Suppressor macrophage treated with lipopolysaccharide for 1 hour (primary cell): ENCODE measurements at regions not wholly inside any gene's neighbourhood (a gene's known extent, or its start where the extent isn't known, plus 50 kb on each side); places are given as distances from the start of the nearest gene placed in this dataset.

Source experiments
- DNase-seq, 3 donors: peaks; one replicate each; pipeline ENCODE4 v3.0.0-alpha.2; 2020 to 2022

DNA sequence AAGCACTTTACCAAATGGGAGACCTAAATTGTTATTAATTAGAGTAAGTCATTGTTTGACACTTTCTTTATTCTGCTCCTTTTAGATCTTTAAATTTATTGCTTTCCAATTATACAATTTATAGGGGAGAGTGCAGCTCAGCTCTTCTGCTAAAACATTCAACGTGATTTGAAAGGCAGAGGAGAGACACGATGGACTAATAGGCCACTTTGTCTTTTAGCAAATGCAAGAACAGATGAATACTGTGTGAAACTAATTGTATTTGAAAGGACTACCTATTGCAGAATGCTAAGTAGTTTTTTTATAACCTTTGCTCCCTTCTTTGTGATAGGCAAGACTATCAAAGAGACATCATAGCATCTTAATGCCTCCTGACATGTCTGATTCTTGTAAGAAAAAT lies 320.4 kb upstream of the KLF3 start:
- no peak for DNase-seq

DNA sequence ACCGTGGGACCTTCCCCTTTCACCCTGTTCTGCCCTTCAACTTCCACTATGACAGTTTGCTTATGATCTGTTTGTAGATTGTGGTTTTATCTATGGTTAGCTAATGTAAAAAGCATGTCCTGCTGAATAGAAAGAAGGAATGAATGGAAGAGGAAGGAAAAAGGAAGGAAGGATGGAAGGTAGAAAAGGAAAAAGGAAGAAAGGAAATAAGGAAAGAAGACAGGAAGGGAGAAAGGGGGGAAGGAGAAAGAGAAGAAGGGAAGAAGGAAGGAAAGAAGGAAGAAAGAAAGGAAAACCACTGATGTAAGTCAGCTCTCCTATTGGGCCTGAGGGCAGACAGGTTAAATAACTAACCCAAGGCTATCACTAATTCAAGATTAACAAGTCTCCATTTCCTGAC lies 319.1 kb upstream of the KLF3 start:
- DNase-seq, result no peak

- DNase-seq, result no peak
Measured at GRCh38 chr4:38347251-38347650, 316.7 kb upstream of the KLF3 start.

- DNase-seq, result no peak
Measured at GRCh38 chr4:38354421-38354820, 309.6 kb upstream of the KLF3 start.

DNA sequence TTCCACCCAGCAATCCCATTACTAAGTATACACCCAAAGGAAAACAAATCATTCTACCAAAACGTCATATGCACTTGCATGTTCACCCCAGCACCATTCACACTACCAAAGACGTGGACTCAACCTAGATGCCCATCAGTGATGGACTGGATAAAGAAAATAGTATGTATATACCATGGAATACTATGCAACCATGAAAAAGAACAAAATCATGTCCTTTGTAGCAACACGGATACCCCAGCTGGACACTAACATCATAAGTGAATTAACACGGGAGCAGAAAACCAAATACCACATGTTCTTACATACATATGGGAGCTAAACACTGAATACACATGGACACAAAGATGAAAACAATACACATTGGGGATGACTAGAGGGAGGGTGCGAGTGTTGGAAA lies 309.1 kb upstream of the KLF3 start:
- DNase-seq, result no peak

DNA sequence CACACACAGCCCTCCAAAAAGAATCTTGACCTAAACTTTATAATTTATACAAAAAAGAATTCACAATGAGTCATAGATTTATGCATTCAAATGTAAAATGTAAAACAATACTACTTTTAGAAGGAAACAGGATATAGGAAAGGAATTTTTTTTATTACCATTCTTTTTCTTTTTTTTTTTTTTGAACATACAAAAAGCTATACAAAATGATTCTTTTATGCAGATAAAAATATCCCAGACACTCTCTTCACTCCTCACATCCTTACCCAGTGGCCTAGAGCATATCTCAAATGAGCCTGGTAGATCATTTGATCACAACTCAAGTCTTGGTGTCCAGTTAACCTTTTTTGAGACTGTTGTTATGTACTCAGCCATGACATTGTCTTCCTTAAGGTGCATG lies 307.3 kb upstream of the KLF3 start:
- no peak for DNase-seq

DNA sequence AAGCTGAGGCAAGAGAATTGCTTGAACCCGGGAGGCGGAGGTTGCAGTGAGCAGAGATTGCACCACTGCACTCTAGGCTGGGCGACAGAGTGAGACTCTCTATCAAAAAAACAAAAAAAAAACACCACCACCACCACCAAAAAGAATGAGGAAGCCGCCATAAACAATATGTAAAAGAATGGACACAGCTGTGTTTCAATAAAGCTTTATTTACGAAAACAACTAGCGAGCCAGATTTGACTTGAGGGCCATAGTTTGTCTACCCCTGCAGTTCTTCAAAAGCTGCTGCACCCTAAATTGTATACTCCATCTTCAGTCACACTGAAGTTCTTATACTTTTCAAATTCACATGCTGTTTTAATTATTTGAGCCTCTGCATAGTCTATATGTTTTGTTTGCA lies 306.5 kb upstream of the KLF3 start:
- DNase-seq, result no peak

DNA sequence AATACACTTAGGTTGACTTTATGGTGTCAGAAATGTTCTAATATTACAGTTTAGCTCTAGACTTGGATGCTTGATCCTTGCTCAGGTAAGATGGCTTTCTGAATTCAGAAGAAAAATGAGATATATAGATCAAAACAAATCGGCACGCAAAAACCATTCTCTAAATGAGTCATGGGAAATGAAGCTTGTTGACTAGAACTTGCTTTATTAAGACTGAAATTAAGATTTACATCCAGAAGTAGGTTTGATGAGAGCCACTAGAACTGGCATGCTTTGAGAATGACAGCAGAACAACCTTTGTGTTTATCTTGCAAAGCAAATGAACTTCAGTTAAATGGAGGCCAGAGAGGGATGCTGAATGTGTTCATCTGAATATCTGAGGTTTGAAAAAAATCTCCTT lies 304.9 kb upstream of the KLF3 start:
- DNase-seq, result no peak

GRCh38 chr4:38360201-38360600 lies 303.8 kb upstream of the KLF3 start:
- no peak for DNase-seq

DNA sequence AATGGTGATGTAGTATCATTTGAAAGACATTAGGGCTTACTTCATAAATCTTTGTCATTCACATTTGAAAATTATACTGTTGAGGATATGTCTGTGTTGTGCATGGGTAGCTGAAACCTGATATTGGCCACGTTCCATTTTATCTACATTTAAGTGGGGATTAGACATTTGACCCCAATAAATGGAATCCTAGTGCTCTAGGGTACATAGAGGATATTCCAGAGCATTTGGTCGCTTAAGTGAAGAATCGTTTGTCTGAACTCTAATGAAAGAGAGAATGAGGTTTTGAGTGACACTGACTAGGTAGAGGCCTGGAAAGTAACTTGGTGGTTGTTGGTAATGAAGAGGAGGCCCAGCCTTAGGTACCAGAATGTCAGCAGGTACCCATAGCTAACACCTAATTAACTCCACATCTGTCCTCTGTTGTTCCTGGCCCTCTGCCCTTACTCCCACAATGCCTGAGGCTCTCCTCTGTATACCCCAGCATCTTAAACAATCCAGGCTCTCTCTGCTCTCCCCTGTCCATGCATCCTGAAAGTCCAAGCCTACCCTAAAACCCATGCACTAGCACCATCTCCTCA lies 299.5 kb upstream of the KLF3 start:
- DNase-seq, result no peak

DNA sequence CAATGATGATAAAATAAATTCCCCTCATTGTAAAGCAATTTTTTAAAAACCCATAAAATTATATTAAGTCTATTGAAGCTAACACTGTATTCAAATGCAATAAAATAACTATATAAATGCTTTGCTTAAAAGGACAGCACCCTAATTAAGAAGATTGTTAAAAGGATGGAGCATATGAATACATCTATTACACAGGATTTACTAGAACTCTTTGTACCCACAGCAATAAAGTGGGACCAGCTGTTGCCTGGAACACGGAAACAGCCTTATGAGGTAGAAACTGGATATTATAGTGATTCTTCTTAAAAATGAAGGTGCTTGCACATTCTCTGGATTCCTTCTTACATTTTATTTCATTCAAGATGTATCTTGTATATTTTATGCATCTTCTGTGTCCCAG lies 298.7 kb upstream of the KLF3 start:
- DNase-seq, result no peak

DNA sequence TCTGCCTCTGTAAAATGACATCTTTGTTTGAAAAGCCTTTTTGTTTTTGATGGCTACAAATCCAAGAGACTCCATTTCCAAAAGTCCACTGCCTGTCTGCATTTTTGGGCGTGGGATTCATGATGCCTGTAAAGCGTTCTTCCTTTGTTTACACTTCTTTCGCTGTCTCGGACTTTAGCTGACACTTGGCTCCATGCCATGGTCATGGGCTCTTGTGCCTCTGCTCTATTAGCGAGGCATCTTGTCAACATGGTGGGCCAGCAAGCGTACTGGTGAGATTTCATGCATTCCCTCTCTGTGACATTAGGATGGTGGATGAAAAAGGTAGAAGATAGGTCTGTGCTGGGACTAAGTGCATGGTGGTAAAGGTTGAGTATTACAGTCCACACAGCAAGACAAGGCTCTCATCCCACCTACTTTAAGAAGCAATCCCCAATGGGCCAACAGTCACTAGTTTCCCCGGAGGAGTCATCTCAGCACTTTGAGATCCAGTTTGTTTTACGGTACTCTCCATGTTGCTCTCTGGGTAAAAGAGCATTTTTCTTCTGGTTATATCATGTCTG lies 298.2 kb upstream of the KLF3 start:
- DNase-seq, result no peak

GRCh38 chr4:38366456-38366855 lies 297.5 kb upstream of the KLF3 start:
- no peak for DNase-seq

DNA sequence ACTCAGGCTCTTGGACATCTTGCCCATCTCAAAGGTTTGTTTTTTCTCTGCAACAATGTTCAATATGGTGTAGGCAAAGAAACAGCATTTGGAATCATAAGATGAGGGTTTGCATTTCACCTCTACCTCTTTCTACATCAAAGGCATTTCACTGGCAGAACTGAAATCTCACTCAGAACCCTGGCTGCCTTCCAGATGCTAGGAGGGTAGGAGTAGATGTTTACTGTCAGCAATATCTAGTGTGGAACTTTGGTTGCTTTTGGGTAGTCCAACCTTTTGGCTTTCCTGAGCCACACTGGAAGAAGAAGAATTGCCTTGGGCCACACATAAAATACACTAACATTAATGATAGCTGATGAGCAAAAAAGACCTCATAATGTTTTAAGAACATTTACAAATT lies 297.0 kb upstream of the KLF3 start:
- DNase-seq, result no peak

GRCh38 chr4:38367642-38368174 lies 296.3 kb upstream of the KLF3 start:
- no peak for DNase-seq

GRCh38 chr4:38368613-38369012 lies 295.4 kb upstream of the KLF3 start:
- DNase-seq, result peak; percentile 63 to 77 (median 77)

GRCh38 chr4:38371391-38371851 lies 292.6 kb upstream of the KLF3 start:
- DNase-seq, result peak; percentile 7 to 59 (median 11)

- DNase-seq, result no peak
Measured at GRCh38 chr4:38373375-38373774, 290.6 kb upstream of the KLF3 start.

DNA sequence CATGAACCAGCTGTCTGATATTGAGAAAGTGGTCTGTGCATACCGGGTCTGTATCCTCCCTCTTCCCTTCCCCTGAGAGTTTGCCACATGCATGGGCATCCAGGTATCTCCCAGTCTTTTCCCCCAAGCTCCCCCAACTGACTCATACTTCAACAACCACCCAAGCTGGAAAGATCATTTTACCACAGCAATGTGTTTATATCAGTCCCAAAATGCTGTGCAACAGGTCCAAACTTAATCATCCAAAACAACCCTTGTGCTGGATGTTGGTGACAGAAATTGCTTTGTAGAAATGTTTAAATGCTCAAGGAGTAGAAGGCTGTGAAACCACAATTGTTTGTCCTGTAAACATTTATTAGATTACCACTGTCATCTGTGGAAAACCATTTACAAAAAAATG lies 286.8 kb upstream of the KLF3 start:
- no peak for DNase-seq

- DNase-seq, result no peak
Measured at GRCh38 chr4:38378478-38378877, 285.5 kb upstream of the KLF3 start.

DNA sequence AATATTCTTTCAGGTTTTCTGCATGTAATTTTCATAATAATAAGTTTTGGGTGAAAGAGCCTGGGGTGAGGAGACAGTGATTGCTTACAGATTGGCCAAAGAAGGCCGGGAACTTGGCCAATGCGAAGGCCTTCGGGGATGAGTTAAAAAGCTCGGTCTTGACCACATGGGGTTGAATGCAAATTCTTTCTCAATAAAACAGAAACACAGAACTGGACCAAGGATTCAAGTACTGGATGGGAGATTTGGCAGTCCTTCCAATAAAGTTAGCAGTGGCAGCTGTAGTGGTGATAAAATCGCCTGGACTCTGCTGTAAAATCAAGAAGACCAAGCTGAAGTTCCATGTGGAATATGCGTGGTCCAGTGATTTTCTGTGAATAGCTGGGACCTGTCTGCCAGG lies 282.2 kb upstream of the KLF3 start:
- no peak for DNase-seq

GRCh38 chr4:38382520-38382919 lies 281.5 kb upstream of the KLF3 start:
- no peak for DNase-seq

- no peak for DNase-seq
Measured at GRCh38 chr4:38383646-38384121, 280.3 kb upstream of the KLF3 start.

DNA sequence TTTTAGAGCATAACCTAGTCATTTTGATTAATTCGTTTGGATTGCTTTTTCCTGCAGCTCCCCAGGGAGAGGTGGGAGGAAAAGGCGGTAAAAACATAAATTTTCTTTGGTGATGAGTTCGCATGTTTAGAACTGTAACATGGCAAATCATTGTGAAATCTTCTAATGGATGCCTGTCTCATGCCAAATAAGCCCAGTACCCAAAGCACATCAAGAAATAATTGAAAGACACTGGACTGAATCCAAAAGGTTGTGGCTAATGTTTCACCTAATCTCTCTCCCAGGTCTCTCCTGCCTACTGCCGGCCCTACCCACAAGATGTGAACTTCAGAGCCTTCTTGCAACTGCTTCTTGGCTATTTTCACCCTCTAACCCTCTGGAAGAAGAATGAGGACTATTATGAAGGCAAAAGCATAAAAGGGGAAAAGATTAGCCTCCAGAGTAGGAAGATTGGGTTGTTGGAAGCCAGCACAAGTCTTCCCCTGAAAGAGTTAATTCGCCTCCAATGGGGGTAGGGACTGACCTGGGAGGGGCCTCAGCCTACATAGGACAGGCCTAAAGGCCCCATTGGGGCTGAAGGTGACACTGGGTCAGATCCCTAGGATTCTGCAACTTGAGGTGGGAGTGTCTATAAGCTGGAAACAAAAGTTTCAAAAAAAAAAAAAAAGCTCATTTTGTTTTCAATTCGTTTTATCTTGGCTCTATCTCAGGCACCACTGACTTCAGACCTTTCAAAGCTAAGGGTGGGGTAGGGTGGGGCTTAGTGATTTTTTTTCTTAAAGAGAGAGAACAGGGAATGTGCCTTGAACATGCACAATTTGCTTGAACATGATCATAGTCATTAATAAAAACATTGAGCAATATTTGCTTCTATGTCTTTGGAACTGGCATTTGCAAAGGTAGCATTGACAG lies 278.6 kb upstream of the KLF3 start:
- DNase-seq, result no peak
